ENCODE measurements at regions not wholly inside any gene's neighbourhood (a gene's known extent, or its start where the extent isn't known, plus 50 kb on each side); places are given as distances from the start of the nearest gene placed in this dataset.

DNA sequence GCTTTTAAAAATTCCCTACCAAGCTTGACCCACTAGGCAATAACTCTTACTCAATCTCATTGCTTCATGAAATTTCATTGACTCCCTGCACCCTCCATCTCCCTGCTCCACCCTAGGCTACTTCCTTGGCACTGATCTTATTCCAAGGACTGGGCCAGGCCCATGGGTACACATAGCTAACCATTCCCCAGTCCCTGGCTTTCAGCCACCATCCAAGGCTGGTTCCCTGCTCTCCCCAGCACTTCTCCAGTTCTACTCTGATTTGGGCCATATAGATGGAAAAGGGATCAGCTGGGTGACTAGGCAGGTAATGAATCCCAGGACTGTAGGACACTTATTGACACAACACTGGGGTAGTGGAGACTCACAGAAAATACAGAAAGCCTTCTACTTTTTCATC is 88.1 kb upstream of the NEO1 start:
- H3K4me1 ChIP-seq (ENCODE audit: control insufficient read depth in 2 of 2, insufficient read depth in 2 of 2, low read length in 2 of 2) = no peaks in the 10 kb centered on the region
- H3K4me1 Mint-ChIP-seq = no peaks in the 10 kb centered on the region
- no peak overlapping the region for H3K4me2 ChIP-seq (replicated peaks; ENCODE audit: low read depth, low read length, poor library complexity, severe bottlenecking)
- H3K4me3 Mint-ChIP-seq = no peak overlapping the region
- H3K27ac Mint-ChIP-seq = no peak overlapping the region
- no peak for ATAC-seq (ENCODE audit: low read depth)
- H3K4me3 ChIP-seq (ENCODE audit: control extremely low read depth in 1 of 5, extremely low read depth in 1 of 5, insufficient read depth in 1 of 5, low read depth in 2 of 5, low read length in 4 of 5) = no peak overlapping the region
- intact Hi-C loops (cut with micrococcal nuclease) = no loop called here
- no peaks in the 10 kb centered on the region for H3K79me2 ChIP-seq (ENCODE audit: control insufficient read depth, insufficient read depth, low read length)
- no peak overlapping the region for H2AFZ ChIP-seq (ENCODE audit: insufficient read depth, low read depth, low read length, poor library complexity, severe bottlenecking)
- no peak for DNase-seq
- peaks cover 26% of the 10 kb centered on the region for H3K27me3 Mint-ChIP-seq
- H3K9ac ChIP-seq (ENCODE audit: low read length) = no peak overlapping the region
- H4K20me1 ChIP-seq (ENCODE audit: control insufficient read depth, insufficient read depth, low read length, poor library complexity, severe bottlenecking) = no peaks in the 10 kb centered on the region
- peaks cover 0 to 3% (median 1%) of the 10 kb centered on the region in 4 experiments for H3K27me3 ChIP-seq (replicated peaks in 1 of 4; ENCODE audit: control extremely low read depth in 1 of 4, control insufficient read depth in 3 of 4, insufficient read depth in 4 of 4, low read length in 3 of 4)
- no peaks in the 10 kb centered on the region for H3K36me3 ChIP-seq (replicated peaks in 1 of 2; ENCODE audit: control extremely low read depth in 1 of 2, control insufficient read depth in 1 of 2, extremely low read depth in 1 of 2, insufficient read depth in 2 of 2, low read length in 1 of 2)
- no peak overlapping the region for H3K27ac ChIP-seq (ENCODE audit: low read length in 2 of 2)
- no peak for TF ChIP-seq EZH2 (IDR thresholded peaks at IDR 0.05; ENCODE audit: borderline replicate concordance, insufficient read depth, low read depth, low read length, poor library complexity, severe bottlenecking)
- TF ChIP-seq, protein P1, sequence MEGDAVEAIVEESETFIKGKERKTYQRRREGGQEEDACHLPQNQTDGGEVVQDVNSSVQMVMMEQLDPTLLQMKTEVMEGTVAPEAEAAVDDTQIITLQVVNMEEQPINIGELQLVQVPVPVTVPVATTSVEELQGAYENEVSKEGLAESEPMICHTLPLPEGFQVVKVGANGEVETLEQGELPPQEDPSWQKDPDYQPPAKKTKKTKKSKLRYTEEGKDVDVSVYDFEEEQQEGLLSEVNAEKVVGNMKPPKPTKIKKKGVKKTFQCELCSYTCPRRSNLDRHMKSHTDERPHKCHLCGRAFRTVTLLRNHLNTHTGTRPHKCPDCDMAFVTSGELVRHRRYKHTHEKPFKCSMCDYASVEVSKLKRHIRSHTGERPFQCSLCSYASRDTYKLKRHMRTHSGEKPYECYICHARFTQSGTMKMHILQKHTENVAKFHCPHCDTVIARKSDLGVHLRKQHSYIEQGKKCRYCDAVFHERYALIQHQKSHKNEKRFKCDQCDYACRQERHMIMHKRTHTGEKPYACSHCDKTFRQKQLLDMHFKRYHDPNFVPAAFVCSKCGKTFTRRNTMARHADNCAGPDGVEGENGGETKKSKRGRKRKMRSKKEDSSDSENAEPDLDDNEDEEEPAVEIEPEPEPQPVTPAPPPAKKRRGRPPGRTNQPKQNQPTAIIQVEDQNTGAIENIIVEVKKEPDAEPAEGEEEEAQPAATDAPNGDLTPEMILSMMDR (IDR thresholded peaks at IDR 0.05) = no peak
- H3K9me3 Mint-ChIP-seq (ENCODE audit: insufficient read depth) = no peaks in the 10 kb centered on the region
- ChIA-PET POLR2A (no interaction called here), CTCF (no interaction called here)
- peaks cover 0 to 10% (median 0%) of the 10 kb centered on the region in 3 donors for H3K9me3 ChIP-seq (ENCODE audit: control extremely low read depth in 1 of 3, control insufficient read depth in 2 of 3, insufficient read depth in 1 of 3, low read length in 2 of 3)

DNA sequence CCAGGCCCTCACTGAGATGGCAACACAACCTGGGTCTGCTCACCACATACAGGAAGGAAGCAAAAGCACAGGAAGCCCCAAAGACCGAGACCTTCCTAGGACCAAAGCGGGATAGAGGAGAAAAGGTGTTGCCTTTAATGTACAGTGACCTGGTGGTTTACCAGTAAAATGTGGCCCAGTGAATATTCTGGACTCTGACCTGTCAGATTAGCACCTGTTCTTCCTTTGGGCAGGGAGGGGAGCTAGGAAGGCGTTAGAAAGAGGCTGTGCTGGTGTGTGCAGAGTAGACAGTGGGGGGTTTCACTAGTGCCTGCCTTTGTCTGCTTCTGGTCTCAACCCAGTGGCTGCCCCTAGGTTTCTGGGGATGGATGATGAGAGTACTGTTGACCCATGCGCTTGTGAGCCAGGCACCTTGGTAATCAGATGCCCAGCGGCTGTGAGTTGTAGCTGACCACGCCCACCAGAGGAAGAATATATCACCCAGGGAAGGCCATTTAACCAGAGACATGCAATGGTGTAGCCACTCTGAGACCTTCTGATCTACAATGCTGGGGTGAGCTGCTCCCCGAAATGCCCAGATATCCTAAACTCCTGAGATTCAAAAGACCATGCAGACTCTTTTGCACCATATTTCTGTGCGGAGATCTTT is 90.1 kb upstream of the NEO1 start:
- no peaks in the 10 kb centered on the region for H3K79me2 ChIP-seq (ENCODE audit: control insufficient read depth, insufficient read depth, low read length)
- ChIA-PET POLR2A (interaction anchor here (0.7 kb wide), 1 partner anchor 66 kb away, joined by 4 read pairs; no protein-coding TSS in a partner anchor), CTCF (no interaction called here)
- H3K27me3 ChIP-seq (replicated peaks in 1 of 4; ENCODE audit: control extremely low read depth in 1 of 4, control insufficient read depth in 3 of 4, insufficient read depth in 4 of 4, low read length in 3 of 4) = peaks cover 0 to 3% (median 0%) of the 10 kb centered on the region in 4 experiments
- WGBS (ENCODE audit: insufficient coverage) = 97% methylated on average over 5 of the region's 8 CpGs
- intact Hi-C loops (cut with micrococcal nuclease) = no loop called here
- no peak overlapping the region for H2AFZ ChIP-seq (ENCODE audit: insufficient read depth, low read depth, low read length, poor library complexity, severe bottlenecking)
- no peaks in the 10 kb centered on the region for H3K4me1 ChIP-seq (ENCODE audit: control insufficient read depth in 2 of 2, insufficient read depth in 2 of 2, low read length in 2 of 2)
- Mint-ChIP-seq H3K4me1 (no peaks in the 10 kb centered on the region), H3K4me3 (no peak overlapping the region), H3K9me3 (ENCODE audit: insufficient read depth) (no peaks in the 10 kb centered on the region), H3K27me3 (peaks cover 23% of the 10 kb centered on the region), H3K27ac (no peak overlapping the region)
- no peaks in the 10 kb centered on the region for H4K20me1 ChIP-seq (ENCODE audit: control insufficient read depth, insufficient read depth, low read length, poor library complexity, severe bottlenecking)
- no peak overlapping the region for H3K27ac ChIP-seq (ENCODE audit: low read length in 2 of 2)
- H3K4me2 ChIP-seq (replicated peaks; ENCODE audit: low read depth, low read length, poor library complexity, severe bottlenecking) = no peak overlapping the region
- no peak for DNase-seq
- TF ChIP-seq, protein P1 (IDR thresholded peaks at IDR 0.05) = no peak
- TF ChIP-seq EZH2 (IDR thresholded peaks at IDR 0.05; ENCODE audit: borderline replicate concordance, insufficient read depth, low read depth, low read length, poor library complexity, severe bottlenecking) = no peak
- ATAC-seq (ENCODE audit: low read depth) = no peak
- no peak overlapping the region for H3K9ac ChIP-seq (ENCODE audit: low read length)
- no peak overlapping the region for H3K4me3 ChIP-seq (ENCODE audit: control extremely low read depth in 1 of 5, extremely low read depth in 1 of 5, insufficient read depth in 1 of 5, low read depth in 2 of 5, low read length in 4 of 5)
- H3K36me3 ChIP-seq (replicated peaks in 1 of 2; ENCODE audit: control extremely low read depth in 1 of 2, control insufficient read depth in 1 of 2, extremely low read depth in 1 of 2, insufficient read depth in 2 of 2, low read length in 1 of 2) = no peaks in the 10 kb centered on the region
- H3K9me3 ChIP-seq (ENCODE audit: control extremely low read depth in 1 of 3, control insufficient read depth in 2 of 3, insufficient read depth in 1 of 3, low read length in 2 of 3) = peaks cover 0 to 10% (median 0%) of the 10 kb centered on the region in 3 donors

Data from B cell (primary cell).